IPS-15b (cell line): ENCODE measurements at regions not wholly inside any gene's neighbourhood (a gene's known extent, or its start where the extent isn't known, plus 50 kb on each side); places are given as distances from the start of the nearest gene placed in this dataset.
"Not testable (repeated sequence)": the region's sequence is repeated elsewhere in the genome, so short reads cannot be mapped to it uniquely, and the experiment has no call there.

Source experiments
- H3K27me3 ChIP-seq: one replicate; pipeline ENCODE4 v1.6.1; 2013; ENCODE audit warnings: low read length; ENCODE audit not compliant: control insufficient read depth, insufficient read depth
- H3K36me3 ChIP-seq: one replicate; pipeline ENCODE4 v1.6.1; 2013; ENCODE audit warnings: low read length; ENCODE audit not compliant: control insufficient read depth, insufficient read depth
- H3K4me1 ChIP-seq: one replicate; pipeline ENCODE4 v1.6.1; 2013; ENCODE audit warnings: mild to moderate bottlenecking, low read length; ENCODE audit not compliant: control insufficient read depth, insufficient read depth
- H3K4me3 ChIP-seq: one replicate; pipeline ENCODE4 v1.5.1; 2013; ENCODE audit warnings: low read depth, low read length
- H3K9ac ChIP-seq: one replicate; pipeline ENCODE4 v1.6.1; 2013; ENCODE audit warnings: low read depth, mild to moderate bottlenecking, low read length
- H3K9me3 ChIP-seq: one replicate; pipeline ENCODE4 v1.6.1; 2013; ENCODE audit warnings: mild to moderate bottlenecking, low read length; ENCODE audit not compliant: control insufficient read depth, insufficient read depth

GRCh38 chr6:163748036-163748435 is 333.5 kb downstream of the QKI start:
- H3K4me3 ChIP-seq = no peak overlapping the region
- H3K27me3 ChIP-seq = no peaks in the 10 kb centered on the region
- no peaks in the 10 kb centered on the region for H3K36me3 ChIP-seq
- H3K9ac ChIP-seq = no peak overlapping the region
- no peaks in the 10 kb centered on the region for H3K9me3 ChIP-seq
- H3K4me1 ChIP-seq = no peaks in the 10 kb centered on the region

DNA sequence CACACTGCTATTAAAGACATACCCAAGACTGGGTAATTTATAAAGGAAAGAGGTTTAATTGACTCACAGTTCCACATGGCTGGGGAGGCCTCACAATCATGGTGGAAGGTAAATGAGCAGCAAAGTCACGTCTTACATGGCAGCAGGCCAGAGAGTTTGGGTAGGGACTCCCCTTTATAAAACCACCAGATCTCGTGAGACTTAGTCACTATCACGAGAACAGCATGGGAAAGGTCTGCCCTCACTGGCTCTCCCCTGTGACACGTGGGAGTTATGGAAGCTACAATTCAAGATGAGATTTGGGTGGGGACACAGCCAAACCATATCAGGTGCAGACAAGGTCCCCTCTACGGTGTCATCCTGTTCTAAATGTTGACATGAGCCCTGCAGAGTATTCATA is 332.5 kb downstream of the QKI start:
- not testable (repeated sequence) for H3K9ac ChIP-seq, H3K36me3 ChIP-seq, H3K4me3 ChIP-seq, H3K27me3 ChIP-seq, H3K4me1 ChIP-seq, H3K9me3 ChIP-seq

GRCh38 chr6:163745536-163746400 is 331.2 kb downstream of the QKI start:
- H3K9ac ChIP-seq = no peak overlapping the region
- no peaks in the 10 kb centered on the region for H3K9me3 ChIP-seq
- H3K27me3 ChIP-seq = no peaks in the 10 kb centered on the region
- no peaks in the 10 kb centered on the region for H3K4me1 ChIP-seq
- H3K4me3 ChIP-seq = no peak overlapping the region
- H3K36me3 ChIP-seq = no peaks in the 10 kb centered on the region

DNA sequence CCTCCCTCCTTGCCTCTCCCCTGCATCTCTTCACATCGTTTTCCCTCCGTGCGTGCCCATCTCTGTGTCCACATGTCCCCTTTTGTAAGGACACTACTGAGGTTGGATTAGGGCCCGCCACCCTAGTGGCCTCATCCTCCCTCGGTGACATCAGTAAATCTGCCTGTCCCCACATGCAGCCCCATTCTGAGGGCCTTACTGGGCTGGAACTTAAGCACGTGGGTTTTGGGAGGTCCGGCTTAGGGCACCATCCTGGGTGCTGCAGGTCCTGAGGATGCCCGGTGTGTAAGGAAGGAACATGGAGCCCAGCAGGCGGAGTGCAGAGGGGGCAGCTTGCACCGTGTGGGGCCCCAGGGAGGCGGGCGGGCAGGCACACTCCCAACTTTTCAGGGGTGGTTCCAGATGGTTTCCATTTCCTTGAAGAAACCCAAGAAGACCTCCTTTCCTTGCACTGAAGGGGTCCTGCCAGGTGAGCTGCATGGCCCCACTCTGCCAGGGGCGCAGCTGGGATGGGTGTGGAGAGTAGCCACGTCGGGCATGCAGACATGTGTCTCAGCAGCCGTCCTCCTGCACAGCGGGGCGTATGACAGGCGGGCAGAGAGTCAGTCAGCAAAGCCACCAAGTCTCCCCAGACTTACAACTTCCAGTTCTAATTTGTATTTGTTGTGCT is 329.9 kb downstream of the QKI start:
- H3K27me3 ChIP-seq = no peaks in the 10 kb centered on the region
- H3K4me1 ChIP-seq = no peaks in the 10 kb centered on the region
- no peaks in the 10 kb centered on the region for H3K9me3 ChIP-seq
- H3K9ac ChIP-seq = no peak overlapping the region
- H3K36me3 ChIP-seq = no peaks in the 10 kb centered on the region
- no peak overlapping the region for H3K4me3 ChIP-seq

DNA sequence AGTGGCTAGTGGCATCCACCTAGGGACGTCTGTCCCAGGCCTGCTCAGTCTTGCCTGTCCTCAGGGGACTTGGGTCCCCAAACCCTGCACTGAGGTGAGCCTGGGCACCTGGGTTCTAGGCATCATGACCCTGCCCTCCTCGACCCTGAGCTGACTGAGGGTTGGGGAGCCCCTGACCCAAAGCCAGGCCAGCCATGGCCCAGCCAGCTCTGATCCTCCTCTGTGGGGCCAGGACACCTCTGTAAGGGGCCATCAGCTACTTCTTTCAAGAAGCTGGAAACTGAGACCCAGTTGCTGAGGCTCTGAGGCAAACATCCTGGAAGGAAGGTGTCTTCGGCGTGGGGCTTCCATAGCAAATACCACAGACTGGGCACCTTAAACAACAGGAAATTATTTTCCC is 329.3 kb downstream of the QKI start:
- Histone ChIP-seq H3K9me3 (no peaks in the 10 kb centered on the region), H3K4me1 (no peaks in the 10 kb centered on the region), H3K9ac (no peak overlapping the region), H3K4me3 (no peak overlapping the region), H3K36me3 (no peaks in the 10 kb centered on the region), H3K27me3 (no peaks in the 10 kb centered on the region)

- no peaks in the 10 kb centered on the region for H3K4me1 ChIP-seq
These were observed 327.3 kb downstream of the QKI start for GRCh38 chr6:163741743-163742363.

DNA sequence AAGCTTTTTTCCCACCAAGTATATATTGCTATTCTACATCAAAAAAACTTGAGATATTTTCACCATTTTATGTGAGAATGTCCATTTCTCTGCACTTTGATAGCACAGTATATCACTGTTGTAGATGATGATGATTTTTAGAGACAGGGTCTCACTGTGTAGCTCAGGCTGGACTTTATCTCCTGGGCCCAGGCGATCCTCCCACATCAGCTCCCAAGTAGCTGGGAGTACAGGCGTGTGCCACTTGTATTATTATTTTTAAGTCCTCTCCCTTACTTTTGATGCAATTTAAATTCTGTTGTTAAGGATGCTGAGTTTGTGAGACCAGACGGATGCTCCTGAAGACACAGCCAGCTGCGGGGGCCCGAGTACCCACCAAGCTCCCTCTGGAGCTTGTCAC is 326.8 kb downstream of the QKI start:
- no peak overlapping the region for H3K4me3 ChIP-seq
- H3K4me1 ChIP-seq = no peaks in the 10 kb centered on the region
- no peaks in the 10 kb centered on the region for H3K27me3 ChIP-seq
- no peak overlapping the region for H3K9ac ChIP-seq
- H3K36me3 ChIP-seq = no peaks in the 10 kb centered on the region
- no peaks in the 10 kb centered on the region for H3K9me3 ChIP-seq

More at GRCh38 chr6:163741743-163742363, 327.3 kb downstream of the QKI start:
- no peaks in the 10 kb centered on the region for H3K27me3 ChIP-seq
- no peaks in the 10 kb centered on the region for H3K36me3 ChIP-seq
- no peak overlapping the region for H3K4me3 ChIP-seq
- H3K9me3 ChIP-seq = no peaks in the 10 kb centered on the region
- no peak overlapping the region for H3K9ac ChIP-seq

DNA sequence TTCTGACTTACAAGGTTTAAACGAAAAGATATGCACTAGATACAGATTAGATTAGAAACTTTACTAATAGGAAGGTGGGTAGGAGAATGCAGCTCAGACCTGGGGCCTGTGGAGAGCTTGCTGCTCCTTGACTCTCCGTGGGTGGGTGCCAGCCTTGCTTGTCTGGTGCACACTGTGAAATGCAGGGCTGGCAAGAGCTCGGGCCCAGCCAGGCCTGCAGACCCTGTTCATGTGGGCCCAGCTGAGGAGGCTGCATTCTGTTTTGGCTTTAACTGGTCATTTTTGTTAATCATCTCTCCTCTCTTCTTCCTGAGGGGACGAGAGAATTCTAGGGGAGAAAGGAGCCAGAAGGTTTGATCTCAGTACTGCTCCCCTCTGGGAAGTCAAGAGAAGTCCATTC is 325.4 kb downstream of the QKI start:
- no peaks in the 10 kb centered on the region for H3K9me3 ChIP-seq
- no peaks in the 10 kb centered on the region for H3K36me3 ChIP-seq
- no peak overlapping the region for H3K4me3 ChIP-seq
- no peaks in the 10 kb centered on the region for H3K4me1 ChIP-seq
- H3K27me3 ChIP-seq = no peaks in the 10 kb centered on the region
- no peak overlapping the region for H3K9ac ChIP-seq

GRCh38 chr6:163739408-163739725 is 324.8 kb downstream of the QKI start:
- H3K4me1 ChIP-seq = no peaks in the 10 kb centered on the region

GRCh38 chr6:163738725-163739407 is 324.3 kb downstream of the QKI start:
- Histone ChIP-seq H3K4me3 (no peak overlapping the region), H3K9me3 (no peaks in the 10 kb centered on the region), H3K27me3 (no peaks in the 10 kb centered on the region), H3K36me3 (no peaks in the 10 kb centered on the region), H3K4me1 (no peaks in the 10 kb centered on the region), H3K9ac (no peak overlapping the region)

More at GRCh38 chr6:163739408-163739725, 324.8 kb downstream of the QKI start:
- H3K36me3 ChIP-seq = no peaks in the 10 kb centered on the region
- H3K9me3 ChIP-seq = no peaks in the 10 kb centered on the region
- H3K27me3 ChIP-seq = no peaks in the 10 kb centered on the region
- H3K4me3 ChIP-seq = no peak overlapping the region
- no peak overlapping the region for H3K9ac ChIP-seq

- H3K4me3 ChIP-seq = no peak overlapping the region
- no peaks in the 10 kb centered on the region for H3K4me1 ChIP-seq
- H3K36me3 ChIP-seq = no peaks in the 10 kb centered on the region
- H3K27me3 ChIP-seq = no peaks in the 10 kb centered on the region
- H3K9me3 ChIP-seq = no peaks in the 10 kb centered on the region
- H3K9ac ChIP-seq = no peak overlapping the region
These were observed 323.8 kb downstream of the QKI start for GRCh38 chr6:163738304-163738703.
